ENCODE measurements at regions not wholly inside any gene's neighbourhood (a gene's known extent, or its start where the extent isn't known, plus 50 kb on each side); places are given as distances from the start of the nearest gene placed in this dataset.

GRCh38 chr2:18849841-18850578 is 260.6 kb upstream of the NT5C1B start:
- Histone ChIP-seq H3K4me3 (ENCODE audit: low read depth, low read length) (no peak overlapping the region), H3K4me1 (no peaks in the 10 kb centered on the region), H3K9me3 (no peaks in the 10 kb centered on the region), H3K36me3 (no peaks in the 10 kb centered on the region), H3K27me3 (no peaks in the 10 kb centered on the region)
- no peak for DNase-seq
- no peak for TF ChIP-seq CTCF (IDR thresholded peaks at IDR 0.05; ENCODE audit: low read depth, low read length)

DNA sequence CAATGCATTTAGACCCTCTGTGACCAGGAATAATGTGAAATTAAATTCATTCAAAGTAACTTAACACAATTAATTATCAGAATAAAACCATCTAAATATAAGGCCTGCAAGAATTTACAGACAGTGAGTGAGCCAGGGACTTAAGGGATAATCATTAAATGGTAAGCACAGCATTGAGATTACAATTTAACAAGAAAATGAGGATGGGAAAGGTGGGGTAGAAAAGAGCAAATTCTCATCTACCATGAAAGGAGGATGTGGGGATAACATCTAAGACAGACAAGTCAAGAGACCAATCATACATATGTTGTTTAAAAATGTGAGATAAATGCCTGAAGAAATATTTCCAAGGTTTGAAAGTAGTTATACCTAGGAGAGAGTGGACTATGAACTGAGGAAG is 259.3 kb upstream of the NT5C1B start:
- Histone ChIP-seq H3K36me3 (no peaks in the 10 kb centered on the region), H3K27me3 (no peaks in the 10 kb centered on the region), H3K4me1 (no peaks in the 10 kb centered on the region), H3K9me3 (no peaks in the 10 kb centered on the region), H3K4me3 (ENCODE audit: low read depth, low read length) (no peak overlapping the region)
- no peak for DNase-seq
- TF ChIP-seq CTCF (IDR thresholded peaks at IDR 0.05; ENCODE audit: low read depth, low read length) = no peak

GRCh38 chr2:18845854-18846445 is 256.6 kb upstream of the NT5C1B start:
- no peaks in the 10 kb centered on the region for H3K36me3 ChIP-seq
- H3K9me3 ChIP-seq = no peaks in the 10 kb centered on the region
- H3K4me1 ChIP-seq = no peaks in the 10 kb centered on the region
- TF ChIP-seq CTCF (IDR thresholded peaks at IDR 0.05; ENCODE audit: low read depth, low read length) = no peak
- H3K27me3 ChIP-seq = no peaks in the 10 kb centered on the region
- H3K4me3 ChIP-seq (ENCODE audit: low read depth, low read length) = no peak overlapping the region
- DNase-seq = no peak

DNA sequence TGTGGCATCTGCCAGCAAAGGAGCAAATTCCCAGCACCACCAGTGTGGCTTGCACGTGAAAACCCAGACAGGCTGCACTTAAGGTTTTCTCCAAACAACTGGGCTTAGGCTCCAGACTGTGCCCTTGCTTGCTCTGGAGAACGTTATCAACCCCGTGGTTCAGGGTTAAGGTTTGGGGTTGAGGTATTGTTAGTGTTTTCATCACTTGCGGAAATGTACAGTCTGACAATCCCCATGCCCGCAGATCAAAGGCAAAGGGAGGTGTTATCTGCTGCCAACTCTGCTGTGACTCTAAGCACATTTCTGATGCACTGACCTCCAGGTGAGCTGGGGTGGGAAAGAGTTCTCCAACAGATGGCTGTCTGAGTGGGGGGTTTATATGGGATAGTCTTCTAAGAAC is 253.5 kb upstream of the NT5C1B start:
- H3K4me1 ChIP-seq = no peaks in the 10 kb centered on the region

GRCh38 chr2:18841248-18842150 is 252.1 kb upstream of the NT5C1B start:
- Histone ChIP-seq H3K9me3 (no peaks in the 10 kb centered on the region), H3K4me3 (ENCODE audit: low read depth, low read length) (no peak overlapping the region), H3K36me3 (no peaks in the 10 kb centered on the region), H3K27me3 (no peaks in the 10 kb centered on the region), H3K4me1 (no peaks in the 10 kb centered on the region)
- no peak for DNase-seq
- no peak for TF ChIP-seq CTCF (IDR thresholded peaks at IDR 0.05; ENCODE audit: low read depth, low read length)

More for the DNA sequence above, 253.5 kb upstream of the NT5C1B start:
- H3K9me3 ChIP-seq = no peaks in the 10 kb centered on the region
- DNase-seq = no peak
- no peaks in the 10 kb centered on the region for H3K27me3 ChIP-seq
- no peak overlapping the region for H3K4me3 ChIP-seq (ENCODE audit: low read depth, low read length)
- no peaks in the 10 kb centered on the region for H3K36me3 ChIP-seq
- no peak for TF ChIP-seq CTCF (IDR thresholded peaks at IDR 0.05; ENCODE audit: low read depth, low read length)

All from BE2C (cell line).